DMS114 treated with DMSO at 0.1 percent for 48 hours (cell line): ENCODE measurements at regions not wholly inside any gene's neighbourhood (a gene's known extent, or its start where the extent isn't known, plus 50 kb on each side); places are given as distances from the start of the nearest gene placed in this dataset.
A peak's percentile ranks its signal among the peaks of the same experiment; 100 is the strongest.

ENCODE experiments used
- DNase-seq: peaks from one replicate; lab custom pipeline; 2025; ENCODE audit not compliant: unreplicated experiment; lab: John Stamatoyannopoulos, UW

DNA sequence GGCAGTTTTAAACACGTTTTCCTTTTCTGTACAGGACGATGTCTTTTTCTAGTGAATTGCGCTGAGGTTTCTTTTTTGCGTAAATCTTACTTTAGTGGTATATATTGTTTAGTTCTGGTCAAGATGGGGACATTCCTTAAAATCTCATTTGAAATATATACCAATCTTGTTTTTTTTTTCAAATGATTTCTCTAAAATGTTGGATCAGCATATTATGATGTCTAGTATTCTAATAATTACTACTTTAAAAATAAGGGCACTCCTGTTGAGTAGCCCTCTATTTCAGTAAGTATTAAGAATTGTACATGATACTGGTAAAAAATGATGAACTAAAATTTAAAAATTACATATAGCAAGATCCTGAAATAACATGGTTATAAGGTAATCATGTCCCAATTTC, 224.1 kb upstream of the ARHGAP24 start:
- no peak for DNase-seq

DNA sequence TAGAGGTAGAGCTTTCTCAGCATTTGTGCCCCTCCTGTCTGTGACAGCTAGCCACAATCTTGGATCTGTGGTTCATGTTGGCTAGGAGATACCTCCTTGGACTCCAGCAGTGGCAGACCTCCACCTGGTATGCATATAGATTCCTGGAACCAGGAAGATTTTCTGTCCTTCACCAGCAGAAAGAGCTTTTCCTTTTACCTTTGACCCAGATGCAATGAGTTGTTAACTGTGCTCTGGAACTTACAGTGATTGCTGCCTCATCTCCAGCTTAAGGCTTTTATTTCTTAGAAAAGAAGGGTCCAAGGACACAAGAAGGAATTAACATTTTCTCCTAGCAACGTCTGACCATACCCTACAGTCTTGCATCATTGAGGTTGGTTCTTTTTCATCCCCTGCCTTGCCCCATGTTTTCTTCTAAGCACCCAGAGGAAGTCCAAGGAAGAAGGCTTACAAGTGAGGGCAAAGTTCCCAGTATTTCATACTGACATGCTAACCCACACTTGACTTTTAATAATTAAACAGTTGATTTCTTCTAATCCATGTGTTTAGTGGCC, 217.1 kb upstream of the ARHGAP24 start:
- DNase-seq: no peak

DNA sequence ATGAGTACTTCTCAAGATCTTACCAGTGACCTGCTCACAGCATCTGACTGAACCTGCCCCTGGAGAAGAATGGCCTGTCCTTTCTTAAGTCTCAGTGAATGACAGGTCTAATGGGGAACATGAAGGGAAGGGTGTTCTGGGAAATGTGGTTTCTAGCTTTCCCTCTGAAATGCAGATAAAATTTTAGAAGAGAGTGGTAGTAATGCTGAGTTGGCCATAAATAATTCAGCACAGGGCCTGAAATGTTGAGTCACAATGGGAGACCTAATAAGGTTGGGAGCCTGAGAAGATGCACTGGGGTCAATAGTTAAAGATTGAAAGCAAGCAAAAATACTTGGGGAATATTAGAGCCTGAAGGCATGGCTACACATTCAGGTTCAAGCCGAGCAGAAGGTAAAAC, 214.9 kb upstream of the ARHGAP24 start:
- DNase-seq: no peak

DNA sequence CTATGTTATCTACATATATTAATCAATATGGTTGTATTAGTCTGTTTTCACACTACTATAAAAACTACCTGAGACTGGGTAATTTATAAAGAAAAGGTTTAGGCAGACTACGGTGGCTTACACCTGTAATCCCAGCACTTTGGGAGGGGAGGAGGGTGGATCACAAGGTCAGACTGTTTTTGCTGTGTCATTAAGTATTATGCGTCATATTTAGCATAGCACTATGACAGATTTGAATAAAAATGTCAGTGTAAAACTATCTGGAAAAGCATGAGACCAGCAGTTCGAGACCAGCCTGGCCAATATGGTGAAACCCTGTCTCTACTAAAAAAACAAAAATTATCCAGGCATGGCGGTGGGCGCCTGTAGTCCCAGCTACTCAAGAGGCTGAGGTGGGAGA, 209.7 kb upstream of the ARHGAP24 start:
- DNase-seq: no peak

DNA sequence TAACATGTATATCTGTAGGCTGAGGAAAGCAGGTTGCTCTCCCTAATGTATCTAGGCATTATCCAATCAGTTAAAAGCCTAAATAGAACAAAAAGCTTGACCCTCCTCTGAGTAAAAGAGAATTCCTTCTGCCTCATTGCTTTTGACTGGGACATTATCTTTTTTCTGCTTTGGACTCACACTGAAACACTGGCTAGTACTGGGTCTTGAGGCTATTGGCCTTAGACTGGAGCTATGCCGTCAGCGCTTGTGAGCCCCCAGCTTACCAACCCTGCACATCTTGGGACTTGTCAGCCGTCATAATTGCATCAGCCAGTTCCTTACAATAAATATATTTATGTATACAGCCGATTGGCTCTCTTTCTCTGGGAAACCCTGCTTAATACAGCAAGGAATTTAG, 206.8 kb upstream of the ARHGAP24 start:
- no peak for DNase-seq

DNA sequence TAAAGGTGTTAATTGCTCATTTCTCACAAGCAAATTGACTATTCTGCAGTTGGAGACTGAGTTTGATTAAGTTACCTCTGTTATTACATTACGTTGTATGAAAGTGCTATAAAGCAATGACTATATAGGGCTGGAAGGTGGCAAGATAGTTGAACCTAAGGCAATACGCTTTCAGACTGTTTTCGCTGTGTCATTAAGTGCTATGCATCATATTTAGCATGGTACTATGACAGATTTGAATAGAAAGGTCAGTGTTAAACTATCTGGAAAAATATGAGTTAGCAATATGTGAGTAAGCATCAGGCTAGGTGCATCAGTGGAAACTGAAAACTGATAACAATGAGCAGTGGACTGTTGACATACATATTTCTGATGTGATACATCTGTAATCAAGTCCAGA, 206.0 kb upstream of the ARHGAP24 start:
- DNase-seq: no peak

DNA sequence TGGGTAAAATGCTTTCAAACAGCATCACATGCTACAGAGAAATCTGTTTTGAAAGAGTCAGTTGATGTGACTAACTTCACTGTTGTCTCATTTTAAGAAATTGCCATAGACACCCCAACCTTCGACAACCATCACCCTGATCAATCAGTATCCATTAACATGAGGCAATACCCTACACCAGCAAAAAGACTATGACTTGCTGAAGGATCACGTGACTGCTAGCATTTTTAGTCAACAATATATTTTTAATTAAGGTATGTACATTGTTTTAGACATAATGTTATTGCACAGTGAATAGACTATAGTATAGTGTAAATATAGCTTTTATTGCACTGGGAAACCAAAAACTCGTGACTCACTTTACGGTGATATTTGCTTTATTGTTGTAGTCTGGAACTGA, 200.0 kb upstream of the ARHGAP24 start:
- no peak for DNase-seq

DNA sequence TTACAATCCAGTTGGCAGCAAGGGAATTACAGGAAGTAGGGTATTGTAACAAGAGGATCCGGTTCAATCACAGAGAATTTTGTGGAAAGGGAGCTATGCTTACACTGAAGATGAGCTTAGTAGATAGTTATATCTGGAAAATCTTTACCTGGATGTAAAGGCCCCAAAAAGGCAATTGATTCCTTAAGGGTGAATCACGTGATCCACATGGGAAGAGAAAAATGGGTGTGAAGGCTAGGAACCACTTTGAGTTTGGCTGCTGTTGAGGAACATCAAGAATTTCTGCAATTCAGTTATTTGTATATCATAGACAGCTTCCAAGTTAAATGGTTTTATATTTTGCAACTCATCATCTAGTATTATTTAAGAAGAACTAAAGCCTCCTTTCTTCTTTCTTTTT, 194.0 kb upstream of the ARHGAP24 start:
- no peak for DNase-seq

DNA sequence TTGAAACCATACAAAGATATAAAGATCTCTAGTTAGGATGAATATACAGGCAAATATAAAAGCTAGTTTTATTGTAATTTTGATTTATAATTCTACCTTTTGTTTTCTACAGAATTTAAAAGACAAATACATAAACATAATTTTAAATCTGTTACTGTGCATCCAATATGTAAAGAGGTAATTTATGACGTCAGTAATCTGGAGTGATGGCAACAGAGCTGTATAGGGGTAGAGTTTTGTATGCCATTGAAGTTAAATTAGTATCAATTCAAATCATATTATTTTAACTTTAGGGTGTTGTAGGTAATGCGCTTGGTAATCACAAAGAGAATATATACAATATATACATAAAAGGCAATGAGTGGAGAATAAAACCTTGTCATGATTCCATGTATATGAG, 183.7 kb upstream of the ARHGAP24 start:
- no peak for DNase-seq

DNA sequence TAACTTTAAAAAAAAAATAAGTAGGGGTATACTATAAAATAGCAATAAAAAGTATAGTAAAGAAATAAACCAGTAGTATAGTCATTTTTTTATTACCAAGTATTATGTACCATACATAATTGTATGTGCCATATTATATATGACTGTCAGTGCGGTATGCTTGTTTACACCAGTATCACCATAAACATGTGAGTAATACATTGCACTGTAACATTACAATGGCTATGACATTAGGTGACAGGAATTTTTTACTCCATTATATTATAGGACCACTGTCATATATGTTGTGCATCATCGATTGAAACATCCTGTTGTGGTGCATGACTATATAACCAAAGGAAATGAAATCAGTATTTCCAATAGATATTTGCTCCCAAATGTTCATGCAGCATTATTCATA, 176.9 kb upstream of the ARHGAP24 start:
- DNase-seq: no peak

DNA sequence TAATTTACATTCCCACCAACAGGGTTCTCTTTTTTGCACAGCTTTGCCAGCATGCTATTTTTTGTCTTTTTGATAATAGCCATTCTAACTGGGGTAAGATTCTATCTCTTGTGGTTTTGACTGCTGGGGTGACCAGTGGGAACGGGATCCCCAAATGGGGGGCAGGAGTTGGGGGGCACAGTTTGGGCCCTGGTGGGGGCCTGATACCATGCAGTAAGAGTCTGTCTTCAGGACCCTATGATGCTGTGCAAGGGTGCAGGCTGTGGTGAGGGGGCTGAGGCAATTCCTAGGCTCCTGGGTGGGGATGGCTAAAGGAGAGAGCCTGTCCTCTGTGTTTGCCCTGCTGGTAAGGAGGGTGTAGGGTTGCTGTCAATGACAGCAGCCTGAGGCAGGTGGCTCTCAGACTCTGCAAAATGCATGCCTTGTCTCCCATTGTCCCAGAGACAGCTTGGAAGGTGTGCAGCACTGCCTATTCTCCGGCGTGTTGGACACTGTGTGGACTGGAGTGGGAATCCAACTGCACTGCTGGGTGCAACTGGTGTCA, 172.7 kb upstream of the ARHGAP24 start:
- DNase-seq: no peak

DNA sequence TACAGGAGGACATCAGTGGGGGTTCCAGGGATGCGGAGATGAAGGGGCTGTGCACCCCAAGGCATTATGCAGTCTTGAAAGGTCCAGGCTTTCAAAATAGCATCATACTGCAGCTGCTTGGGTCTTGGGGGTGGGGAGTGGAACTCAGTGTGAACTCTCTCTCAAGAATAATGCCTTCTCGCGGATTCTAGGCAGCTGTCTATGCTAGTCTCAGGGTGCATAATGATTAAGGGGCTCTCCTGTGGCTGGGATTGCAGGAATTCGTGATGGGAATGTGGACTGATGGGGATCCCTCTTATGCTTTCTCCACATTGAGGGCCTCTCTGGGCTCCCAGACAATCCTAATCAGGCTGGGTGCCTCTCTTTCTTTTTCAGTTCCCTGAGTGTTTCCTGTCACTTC, 172.2 kb upstream of the ARHGAP24 start:
- no peak for DNase-seq

DNA sequence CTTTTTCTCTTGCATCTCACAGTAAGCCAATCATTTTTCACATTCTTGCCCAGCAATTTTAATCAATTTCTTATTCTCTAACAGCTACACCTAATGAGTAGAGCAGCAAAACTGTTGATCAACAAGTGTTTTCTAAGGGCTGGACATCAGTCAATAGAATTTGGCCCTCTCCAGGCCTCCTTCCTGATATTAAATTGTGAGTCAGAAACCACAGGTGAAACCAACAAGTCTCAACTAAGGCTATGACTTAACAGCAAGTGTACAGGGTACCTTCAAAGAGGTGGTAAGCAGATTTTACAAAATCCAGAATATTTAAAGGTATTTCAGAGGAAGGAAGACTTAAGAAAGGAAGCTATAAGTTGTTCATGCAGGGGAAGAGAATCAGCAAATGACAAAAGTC, 156.5 kb upstream of the ARHGAP24 start:
- DNase-seq: no peak

DNA sequence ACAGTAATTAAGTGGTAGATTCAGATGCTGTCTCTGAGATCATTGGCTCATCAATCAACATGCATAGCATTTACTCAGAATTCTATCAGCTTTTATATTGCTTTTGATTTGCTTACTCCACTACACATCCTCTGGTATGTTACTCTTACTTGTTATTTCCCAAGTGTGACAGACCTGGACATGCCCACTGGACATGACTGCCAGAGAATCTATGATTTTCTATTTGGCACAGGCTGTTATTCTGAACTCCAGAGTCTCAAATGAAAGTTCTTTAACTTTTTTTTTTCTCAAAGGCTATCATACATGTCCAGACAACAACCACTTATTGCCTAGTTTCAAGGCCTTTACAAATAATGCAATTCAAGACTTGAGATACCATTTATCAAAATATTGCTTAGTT, 116.1 kb upstream of the ARHGAP24 start:
- DNase-seq: no peak

DNA sequence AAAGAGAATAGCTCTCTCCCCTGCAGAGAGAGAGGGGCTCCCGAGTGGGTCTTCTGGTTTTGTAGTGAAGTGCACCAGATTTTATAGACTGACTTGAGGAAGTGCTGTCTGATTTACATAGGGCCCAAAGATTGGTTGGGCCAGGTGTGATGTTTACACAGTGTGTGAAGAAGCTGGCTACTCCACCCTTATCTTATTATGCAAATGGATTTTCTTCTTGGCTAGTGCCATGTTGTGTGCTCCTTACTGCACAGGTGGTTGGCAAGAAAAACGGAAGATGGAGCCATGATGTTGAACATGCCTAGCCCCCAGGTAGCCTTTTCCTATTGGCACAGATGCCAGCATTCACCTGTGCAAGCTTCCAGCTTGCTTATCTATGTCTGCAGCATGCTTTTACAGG, 112.4 kb upstream of the ARHGAP24 start:
- DNase-seq: no peak

DNA sequence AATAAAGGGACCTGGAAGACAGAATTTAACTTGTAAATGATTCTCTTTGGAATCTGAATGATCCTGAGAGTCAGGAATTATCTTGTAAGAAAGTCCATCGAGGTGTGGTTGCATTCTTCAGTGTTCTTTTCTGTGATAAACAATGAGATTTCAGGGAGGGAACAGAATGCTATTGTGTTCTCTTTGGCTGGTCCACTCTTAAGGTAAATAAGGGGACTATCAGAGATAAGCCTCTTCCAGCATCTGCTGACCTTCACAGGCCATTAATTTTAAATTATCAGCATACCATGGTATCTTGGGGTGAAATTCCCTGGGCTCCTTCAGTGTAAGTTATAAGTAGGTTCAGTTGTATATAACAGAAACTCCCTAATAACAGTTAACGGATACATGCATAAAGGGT, 107.1 kb upstream of the ARHGAP24 start:
- DNase-seq: no peak

DNA sequence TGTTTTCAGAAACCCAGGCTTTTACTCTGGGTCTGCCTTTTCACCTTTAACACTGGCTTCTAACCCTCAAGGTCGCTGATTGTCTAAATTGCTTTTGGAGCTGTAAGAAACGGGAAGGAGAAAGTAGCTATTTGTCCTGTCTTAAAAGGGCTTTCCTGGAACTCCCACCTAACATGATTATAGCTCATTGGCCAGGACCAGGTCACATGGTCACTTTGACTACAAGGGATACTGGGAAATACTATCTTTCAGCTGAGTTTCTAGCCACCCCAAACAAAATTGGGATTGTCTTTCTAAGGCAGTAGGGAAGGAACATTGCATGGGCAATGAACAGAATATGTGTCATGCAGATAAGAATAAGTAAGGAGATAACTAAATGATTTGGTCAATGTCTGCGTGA, 106.7 kb upstream of the ARHGAP24 start:
- no peak for DNase-seq

DNA sequence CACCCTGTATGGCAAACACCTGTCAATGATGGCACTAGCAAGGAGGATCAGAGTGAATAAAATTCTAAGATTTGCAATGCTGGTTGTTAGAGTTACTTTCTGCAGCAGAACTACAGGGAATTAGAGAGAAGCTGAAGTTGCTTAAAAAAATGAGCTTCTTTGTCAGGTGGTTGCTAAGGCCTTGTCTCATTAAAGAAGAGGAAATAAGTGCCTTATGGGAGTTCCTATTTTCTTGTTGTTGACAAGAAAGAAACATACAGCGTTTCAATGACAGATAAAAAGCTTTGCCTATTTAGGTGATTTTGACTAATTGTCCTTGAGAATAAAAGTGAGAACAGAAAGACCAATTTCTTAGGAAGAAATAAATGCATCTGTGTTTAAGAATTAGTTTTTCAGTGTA, 106.0 kb upstream of the ARHGAP24 start:
- no peak for DNase-seq

DNA sequence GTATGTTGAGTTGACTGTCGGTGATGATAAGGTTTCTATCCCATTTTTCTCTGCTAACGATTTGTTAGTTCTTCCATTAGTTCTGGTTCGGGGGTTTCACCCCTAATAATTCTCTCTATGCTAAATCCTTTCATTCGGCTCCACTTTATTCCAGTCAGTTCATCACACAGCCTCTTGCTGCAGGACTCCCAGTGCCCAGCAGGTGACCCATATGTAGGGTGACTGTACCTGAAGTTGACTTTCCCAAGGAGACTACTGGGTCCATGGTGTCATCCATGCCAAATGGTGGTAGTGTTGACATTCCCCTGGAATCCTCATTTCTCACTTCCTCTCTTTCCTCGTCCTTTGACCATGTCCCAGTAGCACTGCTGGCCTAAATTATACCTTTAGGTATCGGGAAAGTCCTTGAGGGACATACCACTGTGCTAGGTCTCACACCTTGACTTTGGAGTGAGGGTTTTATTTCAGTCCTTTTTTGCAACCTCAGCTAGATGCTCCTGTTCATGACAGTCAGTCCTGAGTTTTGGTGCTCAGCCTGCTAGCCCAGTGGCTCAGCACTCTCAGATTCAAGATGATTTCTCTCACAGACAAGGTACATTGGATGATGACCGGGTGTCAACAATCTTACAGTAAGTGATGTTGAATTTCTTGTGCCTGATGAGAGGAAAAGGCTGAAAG, 105.1 kb upstream of the ARHGAP24 start:
- DNase-seq: no peak

DNA sequence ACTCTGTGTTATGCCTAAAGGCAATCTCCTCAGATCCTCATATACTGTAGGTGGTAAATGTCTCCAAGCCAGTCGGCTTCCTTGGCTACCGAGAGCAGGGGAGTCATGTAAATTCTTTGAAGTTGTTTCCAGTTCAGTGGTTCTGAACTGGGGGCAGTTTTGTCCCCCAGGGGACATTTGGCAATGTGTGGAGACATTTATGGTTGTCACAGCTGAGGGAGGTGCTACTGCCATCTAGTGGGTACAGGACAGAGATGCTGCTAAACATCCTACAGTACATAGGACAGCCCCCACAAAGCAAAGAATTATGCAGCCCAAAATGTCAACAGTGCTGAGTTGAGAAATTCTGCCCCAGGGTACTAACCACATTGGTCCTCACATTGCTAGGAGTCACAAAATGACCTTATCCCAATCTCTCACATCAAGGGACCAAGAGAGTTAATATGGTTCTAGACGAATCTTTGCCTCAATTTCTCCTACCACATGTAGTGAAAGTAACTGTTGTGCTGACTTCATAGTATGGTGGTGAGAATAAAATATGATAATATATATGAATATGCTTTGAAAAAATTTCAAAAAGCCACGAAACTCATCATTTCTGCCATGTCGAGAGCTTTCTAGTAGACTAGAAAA, 104.4 kb upstream of the ARHGAP24 start:
- DNase-seq: peak; percentile 9

DNA sequence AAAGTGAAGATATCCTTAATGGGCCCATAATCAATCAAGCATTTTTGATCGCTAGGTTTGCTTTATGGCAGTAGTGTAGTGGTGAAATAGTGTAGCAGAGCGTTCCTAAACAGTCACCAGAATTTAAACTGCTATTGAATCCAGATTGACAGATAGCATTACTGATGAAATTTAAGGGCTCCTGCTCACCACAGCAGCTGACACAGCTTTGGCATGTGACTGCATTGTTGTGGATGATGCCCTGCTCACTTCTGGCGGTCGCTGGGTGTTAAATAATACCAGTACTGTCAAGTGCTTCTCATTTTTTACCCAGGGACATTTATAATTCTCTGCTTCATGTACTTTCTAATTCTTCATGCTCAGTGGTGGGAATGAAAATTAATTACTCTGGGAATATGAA, 102.0 kb upstream of the ARHGAP24 start:
- DNase-seq: no peak

DNA sequence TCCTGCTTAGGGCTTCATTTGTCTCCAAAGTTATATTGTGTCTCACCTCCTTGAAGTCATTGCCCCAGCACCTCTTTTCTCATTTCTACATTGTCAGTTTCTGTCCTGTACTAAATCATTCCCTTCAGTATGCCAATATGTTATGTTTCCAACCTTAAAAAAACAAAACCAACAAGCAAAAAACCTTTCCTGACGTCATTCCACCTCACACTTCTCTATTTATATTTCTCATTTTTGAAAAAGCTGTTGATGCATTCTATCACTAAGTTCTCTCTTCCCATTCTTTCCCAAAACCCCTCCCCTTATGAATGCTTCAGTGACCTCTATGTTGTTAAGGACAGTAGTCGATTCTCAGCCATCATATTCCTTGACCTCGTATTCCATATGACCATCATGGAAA, 98.7 kb upstream of the ARHGAP24 start:
- no peak for DNase-seq

DNA sequence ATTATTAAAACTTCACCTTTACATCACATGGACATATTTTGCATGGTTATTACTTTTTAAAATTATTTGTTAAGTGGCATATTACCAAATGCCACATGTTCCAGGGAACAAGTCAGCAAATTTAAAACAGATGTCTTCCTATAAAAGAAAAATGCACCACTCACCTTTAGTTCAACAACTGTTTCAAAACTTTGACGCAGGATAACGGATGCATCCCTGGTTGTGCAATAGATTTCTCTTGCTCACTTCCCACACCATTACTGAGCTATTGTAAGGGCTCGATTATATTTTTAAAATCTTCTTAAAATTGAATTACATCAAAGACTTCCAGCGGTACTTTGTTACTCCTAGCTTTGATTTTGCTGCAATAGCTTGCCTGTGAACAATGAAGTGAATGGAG, 93.0 kb upstream of the ARHGAP24 start:
- no peak for DNase-seq
